Thyroid gland (tissue), 4 donors: ENCODE measurements at regions not wholly inside any gene's neighbourhood (a gene's known extent, or its start where the extent isn't known, plus 50 kb on each side); places are given as distances from the start of the nearest gene placed in this dataset.

ENCODE experiments used
- POLR2A ChIP-seq, 2 donors: fragments of 450-650 bp; IDR thresholded peaks; one replicate each; pipeline ENCODE4 v1.6.1; 2017; ENCODE audit warnings: antibody characterized with exemption in 2 of 2, mild to moderate bottlenecking in 2 of 2, moderate library complexity in 1 of 2
- TF ChIP-seq, protein P1 (sequence below), 6 experiments: fragments of 200-600 bp in 3 of 6; fragments of 450-650 bp in 3 of 6; sonication (generic) in 3 of 6; IDR thresholded peaks; one replicate each; pipeline ENCODE4 v1.5.1; 2016 to 2019; ENCODE audit warnings: antibody characterized with exemption in 6 of 6, mild to moderate bottlenecking in 2 of 6, inconsistent platforms in 1 of 6, moderate library complexity in 1 of 6

DNA sequence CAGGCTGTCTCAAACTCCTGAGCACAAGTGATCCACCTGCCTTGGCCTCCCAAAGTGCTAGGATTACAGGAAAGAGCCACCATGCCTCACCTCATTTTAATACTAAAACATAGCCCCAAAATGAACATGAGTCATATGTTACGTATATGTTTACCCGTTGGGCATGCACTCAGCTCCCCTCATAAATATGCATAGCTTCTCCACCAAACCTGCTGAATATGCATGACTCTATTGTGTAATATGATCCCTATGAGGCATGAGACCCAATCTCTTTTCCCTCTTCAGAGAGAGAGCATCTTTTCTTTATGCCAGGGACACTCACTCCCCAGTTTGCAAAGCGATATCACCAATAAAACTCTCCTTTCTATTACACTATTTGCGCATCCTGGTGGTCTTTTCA is 464.6 kb upstream of the USP9Y start:
- TF ChIP-seq, protein P1, sequence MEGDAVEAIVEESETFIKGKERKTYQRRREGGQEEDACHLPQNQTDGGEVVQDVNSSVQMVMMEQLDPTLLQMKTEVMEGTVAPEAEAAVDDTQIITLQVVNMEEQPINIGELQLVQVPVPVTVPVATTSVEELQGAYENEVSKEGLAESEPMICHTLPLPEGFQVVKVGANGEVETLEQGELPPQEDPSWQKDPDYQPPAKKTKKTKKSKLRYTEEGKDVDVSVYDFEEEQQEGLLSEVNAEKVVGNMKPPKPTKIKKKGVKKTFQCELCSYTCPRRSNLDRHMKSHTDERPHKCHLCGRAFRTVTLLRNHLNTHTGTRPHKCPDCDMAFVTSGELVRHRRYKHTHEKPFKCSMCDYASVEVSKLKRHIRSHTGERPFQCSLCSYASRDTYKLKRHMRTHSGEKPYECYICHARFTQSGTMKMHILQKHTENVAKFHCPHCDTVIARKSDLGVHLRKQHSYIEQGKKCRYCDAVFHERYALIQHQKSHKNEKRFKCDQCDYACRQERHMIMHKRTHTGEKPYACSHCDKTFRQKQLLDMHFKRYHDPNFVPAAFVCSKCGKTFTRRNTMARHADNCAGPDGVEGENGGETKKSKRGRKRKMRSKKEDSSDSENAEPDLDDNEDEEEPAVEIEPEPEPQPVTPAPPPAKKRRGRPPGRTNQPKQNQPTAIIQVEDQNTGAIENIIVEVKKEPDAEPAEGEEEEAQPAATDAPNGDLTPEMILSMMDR (IDR thresholded peaks at IDR 0.05) = no peak
- no peak for TF ChIP-seq POLR2A (IDR thresholded peaks at IDR 0.05)
